Stomach smooth muscle (tissue), 2 donors: ENCODE measurements at regions not wholly inside any gene's neighbourhood (a gene's known extent, or its start where the extent isn't known, plus 50 kb on each side); places are given as distances from the start of the nearest gene placed in this dataset.

ENCODE experiments used
- H3K27ac ChIP-seq: one replicate; pipeline ENCODE4 v1.7.0; 2013; ENCODE audit warnings: mild to moderate bottlenecking, low read length, inconsistent platforms
- H3K27me3 ChIP-seq, 2 donors: one replicate each; pipeline ENCODE4 v1.7.0; 2013; ENCODE audit warnings: low read length in 2 of 2; ENCODE audit not compliant: insufficient read depth in 2 of 2, control insufficient read depth in 1 of 2
- H3K36me3 ChIP-seq, 2 donors: one replicate each; pipeline ENCODE4 v1.7.0; 2013; ENCODE audit warnings: low read length in 2 of 2; ENCODE audit not compliant: control insufficient read depth in 2 of 2, insufficient read depth in 2 of 2
- H3K4me1 ChIP-seq: one replicate; pipeline ENCODE4 v1.7.0; 2013; ENCODE audit warnings: low read length; ENCODE audit not compliant: control insufficient read depth, insufficient read depth
- H3K4me3 ChIP-seq, 2 donors: one replicate each; pipeline ENCODE4 v1.7.0; 2013; ENCODE audit warnings: low read length in 2 of 2
- H3K9ac ChIP-seq, 2 donors: one replicate each; pipeline ENCODE4 v1.7.0; 2013; ENCODE audit warnings: low read length in 2 of 2, mild to moderate bottlenecking in 1 of 2
- H3K9me3 ChIP-seq, 2 donors: one replicate each; pipeline ENCODE4 v1.7.0; 2013; ENCODE audit warnings: low read length in 2 of 2; ENCODE audit not compliant: control insufficient read depth in 2 of 2
- donor health status: healthy.
- donor health status: Pancreatic carcinoma.

- Histone ChIP-seq H3K4me3 (no peak overlapping the region), H3K27ac (no peak overlapping the region), H3K36me3 (no peaks in the 10 kb centered on the region), H3K27me3 (no peaks in the 10 kb centered on the region), H3K9ac (no peak overlapping the region), H3K9me3 (no peaks in the 10 kb centered on the region), H3K4me1 (no peaks in the 10 kb centered on the region)
Observed at GRCh38 chr2:111235192-111236015, 114.7 kb downstream of the BCL2L11 start.

DNA sequence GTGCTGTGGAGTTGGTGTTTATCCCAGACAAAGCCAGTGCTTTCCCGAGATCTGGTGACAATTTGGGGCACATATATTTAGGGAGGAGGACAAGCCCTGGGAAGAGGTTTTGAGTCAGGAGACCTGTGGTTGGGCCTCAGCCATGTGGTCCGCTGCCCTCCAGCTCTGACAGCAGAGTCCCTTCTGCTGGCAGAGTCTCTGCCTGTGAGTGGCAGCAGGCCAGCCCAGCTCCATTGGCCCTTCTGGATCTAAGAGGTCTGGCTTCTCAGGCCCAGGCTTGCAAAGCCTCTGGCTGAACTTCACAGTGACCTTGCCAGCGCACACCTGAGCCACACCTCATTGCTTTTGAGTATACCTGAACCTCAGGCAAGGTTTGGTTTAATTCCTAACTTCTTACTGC is 115.3 kb downstream of the BCL2L11 start:
- H3K9me3 ChIP-seq: no peaks in the 10 kb centered on the region
- no peaks in the 10 kb centered on the region for H3K4me1 ChIP-seq
- H3K36me3 ChIP-seq: no peaks in the 10 kb centered on the region
- H3K27me3 ChIP-seq: no peaks in the 10 kb centered on the region
- H3K27ac ChIP-seq: no peak overlapping the region
- no peak overlapping the region for H3K9ac ChIP-seq
- no peak overlapping the region for H3K4me3 ChIP-seq

- Histone ChIP-seq H3K4me1 (no peaks in the 10 kb centered on the region), H3K36me3 (no peaks in the 10 kb centered on the region), H3K4me3 (no peak overlapping the region), H3K9me3 (no peaks in the 10 kb centered on the region), H3K9ac (no peak overlapping the region), H3K27ac (no peak overlapping the region), H3K27me3 (no peaks in the 10 kb centered on the region)
Observed at GRCh38 chr2:111238296-111238695, 117.6 kb downstream of the BCL2L11 start.

GRCh38 chr2:111239107-111239506 is 118.4 kb downstream of the BCL2L11 start:
- no peak overlapping the region for H3K9ac ChIP-seq
- H3K4me1 ChIP-seq: no peaks in the 10 kb centered on the region
- no peak overlapping the region for H3K27ac ChIP-seq
- H3K4me3 ChIP-seq: no peak overlapping the region
- H3K36me3 ChIP-seq: no peaks in the 10 kb centered on the region
- H3K27me3 ChIP-seq: no peaks in the 10 kb centered on the region
- no peaks in the 10 kb centered on the region for H3K9me3 ChIP-seq

- Histone ChIP-seq H3K4me1 (no peaks in the 10 kb centered on the region), H3K4me3 (no peak overlapping the region), H3K27ac (no peak overlapping the region), H3K36me3 (no peaks in the 10 kb centered on the region), H3K9me3 (no peaks in the 10 kb centered on the region), H3K27me3 (no peaks in the 10 kb centered on the region), H3K9ac (no peak overlapping the region)
Observed at GRCh38 chr2:111239581-111240249, 119.0 kb downstream of the BCL2L11 start.

DNA sequence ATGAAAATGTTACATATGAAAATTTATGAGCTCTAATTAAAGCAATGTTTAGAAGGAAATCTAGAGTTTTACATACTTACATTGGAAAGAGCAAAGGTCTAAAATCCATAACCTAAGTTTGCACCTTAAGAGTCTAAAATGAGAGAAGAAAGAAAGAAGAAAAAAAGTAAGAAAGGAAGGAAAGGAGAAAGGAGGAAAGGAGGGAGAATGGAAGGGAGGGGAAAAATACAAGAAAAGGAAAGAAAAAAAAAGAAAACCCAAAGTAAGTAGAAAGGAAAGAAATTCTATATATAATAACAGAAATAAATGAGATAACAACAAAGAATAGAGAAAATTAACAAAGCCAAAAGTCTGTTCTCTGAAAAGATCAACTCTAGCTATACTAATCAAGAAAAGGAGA is 122.6 kb downstream of the BCL2L11 start:
- no peak overlapping the region for H3K27ac ChIP-seq

GRCh38 chr2:111244864-111245263 is 124.2 kb downstream of the BCL2L11 start:
- no peak overlapping the region for H3K27ac ChIP-seq
- H3K36me3 ChIP-seq: peaks cover 0 to 2% of the 10 kb centered on the region in 2 donors
- H3K4me3 ChIP-seq: no peak overlapping the region
- H3K4me1 ChIP-seq: no peaks in the 10 kb centered on the region
- H3K9ac ChIP-seq: no peak overlapping the region
- no peaks in the 10 kb centered on the region for H3K27me3 ChIP-seq
- H3K9me3 ChIP-seq: no peaks in the 10 kb centered on the region

More for the DNA sequence above, 122.6 kb downstream of the BCL2L11 start:
- peaks cover 0 to 2% of the 10 kb centered on the region in 2 donors for H3K36me3 ChIP-seq
- no peak overlapping the region for H3K4me3 ChIP-seq
- H3K9ac ChIP-seq: no peak overlapping the region
- no peaks in the 10 kb centered on the region for H3K27me3 ChIP-seq
- H3K4me1 ChIP-seq: no peaks in the 10 kb centered on the region
- no peaks in the 10 kb centered on the region for H3K9me3 ChIP-seq

- Histone ChIP-seq H3K9me3 (no peaks in the 10 kb centered on the region), H3K4me3 (no peak overlapping the region), H3K36me3 (peaks cover 0 to 2% of the 10 kb centered on the region in 2 donors), H3K27me3 (no peaks in the 10 kb centered on the region), H3K4me1 (no peaks in the 10 kb centered on the region), H3K9ac (no peak overlapping the region), H3K27ac (no peak overlapping the region)
Observed at GRCh38 chr2:111246620-111247061, 125.9 kb downstream of the BCL2L11 start.

GRCh38 chr2:111247491-111247890 is 126.8 kb downstream of the BCL2L11 start:
- Histone ChIP-seq H3K36me3 (peaks cover 0 to 2% of the 10 kb centered on the region in 2 donors), H3K27ac (no peak overlapping the region), H3K4me3 (no peak overlapping the region), H3K27me3 (no peaks in the 10 kb centered on the region), H3K9me3 (no peaks in the 10 kb centered on the region), H3K4me1 (no peaks in the 10 kb centered on the region), H3K9ac (no peak overlapping the region)

- no peaks in the 10 kb centered on the region for H3K9me3 ChIP-seq
- no peak overlapping the region for H3K9ac ChIP-seq
- no peaks in the 10 kb centered on the region for H3K4me1 ChIP-seq
- H3K27me3 ChIP-seq: no peaks in the 10 kb centered on the region
- no peak overlapping the region for H3K27ac ChIP-seq
- no peak overlapping the region for H3K4me3 ChIP-seq
- peaks cover 0 to 2% of the 10 kb centered on the region in 2 donors for H3K36me3 ChIP-seq
Observed at GRCh38 chr2:111249806-111250205, 129.1 kb downstream of the BCL2L11 start.
